Mesendoderm (in vitro differentiated cells): ENCODE measurements at regions not wholly inside any gene's neighbourhood (a gene's known extent, or its start where the extent isn't known, plus 50 kb on each side); places are given as distances from the start of the nearest gene placed in this dataset.
A peak's percentile ranks its signal among the peaks of the same experiment; 100 is the strongest.

ENCODE experiments used
- DNase-seq: peaks from one replicate; pipeline ENCODE4 v3.0.0; 2013
- H2AK5ac ChIP-seq: 2 replicates; pipeline ENCODE4 v1.6.1; 2013; ENCODE audit warnings: low read length, inconsistent platforms
- H2BK120ac ChIP-seq: 2 replicates; pipeline ENCODE4 v1.6.1; 2013; ENCODE audit warnings: low read depth, mild to moderate bottlenecking, low read length, moderate library complexity, mixed read lengths
- H2BK15ac ChIP-seq: replicated peaks from 2 replicates; pipeline ENCODE4 v1.6.1; 2013; ENCODE audit warnings: low read depth, mild to moderate bottlenecking, moderate library complexity
- H2BK5ac ChIP-seq: 2 replicates; pipeline ENCODE4 v1.6.1; 2013; ENCODE audit warnings: low read length, inconsistent platforms
- H3K18ac ChIP-seq: 2 replicates; pipeline ENCODE4 v1.6.1; 2013; ENCODE audit warnings: mild to moderate bottlenecking, low read length, mixed read lengths
- H3K23ac ChIP-seq: one replicate; pipeline ENCODE4 v1.6.1; 2013; ENCODE audit warnings: low read length
- H3K27ac ChIP-seq: 2 replicates; pipeline ENCODE4 v1.5.1; 2013; ENCODE audit warnings: low read depth, mild to moderate bottlenecking, inconsistent platforms, low read length, moderate library complexity
- H3K27me3 ChIP-seq: 2 replicates; pipeline ENCODE4 v1.6.1; 2013; ENCODE audit warnings: low read length, control low read depth, mild to moderate bottlenecking, inconsistent platforms; ENCODE audit not compliant: insufficient read depth, poor library complexity
- H3K36me3 ChIP-seq: 2 replicates; pipeline ENCODE4 v1.6.1; 2013; ENCODE audit warnings: low read length, inconsistent platforms; ENCODE audit not compliant: control insufficient read depth, insufficient read depth
- H3K4ac ChIP-seq: one replicate; pipeline ENCODE4 v1.6.1; 2013; ENCODE audit warnings: low read depth, mild to moderate bottlenecking, low read length, moderate library complexity
- H3K4me1 ChIP-seq: 2 replicates; pipeline ENCODE4 v1.6.1; 2013; ENCODE audit warnings: low read depth, low read length, inconsistent platforms; ENCODE audit not compliant: control insufficient read depth
- H3K4me2 ChIP-seq: 2 replicates; pipeline ENCODE4 v1.6.1; 2013; ENCODE audit warnings: low read length
- H3K4me3 ChIP-seq: 2 replicates; pipeline ENCODE4 v1.5.1; 2013; ENCODE audit warnings: mild to moderate bottlenecking, low read length
- H3K56ac ChIP-seq: one replicate; pipeline ENCODE4 v1.6.1; 2013; ENCODE audit warnings: low read length
- H3K79me1 ChIP-seq: 2 replicates; pipeline ENCODE4 v1.6.1; 2013; ENCODE audit warnings: low read length, inconsistent platforms
- H3K79me2 ChIP-seq: 2 replicates; pipeline ENCODE4 v1.6.1; 2013; ENCODE audit warnings: mild to moderate bottlenecking, low read length; ENCODE audit not compliant: control insufficient read depth, insufficient read depth
- H3K9ac ChIP-seq: 2 replicates; pipeline ENCODE4 v1.6.1; 2013; ENCODE audit warnings: low read length, inconsistent platforms
- H4K5ac ChIP-seq: one replicate; pipeline ENCODE4 v1.6.1; 2013; ENCODE audit warnings: low read length
- H4K8ac ChIP-seq: one replicate; pipeline ENCODE4 v1.6.1; 2013; ENCODE audit warnings: low read depth, mild to moderate bottlenecking, control low read depth, low read length, moderate library complexity
- WGBS: extraction: QIAGEN DNeasy Blood & Tissue Kit; methylation state at CpG from one replicate; pipeline ENCODE4 v1.1.7; 2013; ENCODE audit warnings: low lambda C conversion rate, missing lambda C conversion rate; ENCODE audit not compliant: insufficient coverage; ENCODE audit errors: extremely low coverage; 5-methylcytosine and 5-hydroxymethylcytosine counted together

GRCh38 chr7:43004082-43004481 is 71.9 kb downstream of the MRPL32 start:
- no peaks in the 10 kb centered on the region for H3K4me1 ChIP-seq
- H3K36me3 ChIP-seq, result no peaks in the 10 kb centered on the region
- no peak overlapping the region for H2BK120ac ChIP-seq
- no peak overlapping the region for H3K23ac ChIP-seq
- H3K4ac ChIP-seq, result no peak overlapping the region
- H3K56ac ChIP-seq, result no peak overlapping the region
- no peaks in the 10 kb centered on the region for H3K79me1 ChIP-seq
- H4K5ac ChIP-seq, result no peak overlapping the region
- no peaks in the 10 kb centered on the region for H3K79me2 ChIP-seq
- no peak overlapping the region for H4K8ac ChIP-seq
- H3K18ac ChIP-seq, result no peak overlapping the region
- no peaks in the 10 kb centered on the region for H3K27me3 ChIP-seq
- H2AK5ac ChIP-seq, result no peak overlapping the region
- H3K4me2 ChIP-seq, result no peak overlapping the region
- H2BK5ac ChIP-seq, result no peak overlapping the region
- H3K27ac ChIP-seq, result no peak overlapping the region
- H3K4me3 ChIP-seq, result no peak overlapping the region
- no peak for DNase-seq
- H2BK15ac ChIP-seq, result no peak overlapping the region
- no peak overlapping the region for H3K9ac ChIP-seq

DNA sequence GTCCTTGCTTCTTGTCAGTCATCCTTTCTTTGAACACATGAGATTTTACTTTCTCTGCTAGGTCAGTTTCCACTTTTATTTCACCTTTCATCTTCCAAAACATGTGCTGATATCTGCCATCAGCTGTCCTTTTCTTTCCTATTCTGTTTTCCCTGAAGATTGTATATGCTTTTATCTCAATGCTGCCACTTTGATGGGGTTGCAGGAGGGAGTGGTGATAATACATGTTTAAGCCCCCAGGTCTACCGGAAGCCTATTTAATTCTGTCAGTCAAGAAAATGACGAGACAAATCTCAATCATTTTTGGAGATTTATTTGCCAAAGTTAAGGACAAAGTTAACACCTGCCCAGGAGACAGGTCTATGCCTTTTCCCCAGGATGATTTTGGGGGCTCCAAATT is 73.8 kb downstream of the MRPL32 start:
- Histone ChIP-seq H3K9ac (no peak overlapping the region), H3K27ac (no peak overlapping the region), H2BK120ac (no peak overlapping the region), H3K79me2 (no peaks in the 10 kb centered on the region), H4K5ac (no peak overlapping the region), H3K23ac (no peak overlapping the region), H3K4me2 (no peak overlapping the region), H3K4me3 (no peak overlapping the region), H4K8ac (no peak overlapping the region), H3K4ac (no peak overlapping the region), H3K56ac (peak overlapping the region; percentile 49), H3K36me3 (no peaks in the 10 kb centered on the region), H3K18ac (peak overlapping the region; percentile 21), H3K79me1 (no peaks in the 10 kb centered on the region), H3K4me1 (no peaks in the 10 kb centered on the region), H3K27me3 (no peaks in the 10 kb centered on the region), H2BK15ac (no peak overlapping the region), H2BK5ac (peak overlapping the region; percentile 38), H2AK5ac (no peak overlapping the region)
- no peak for DNase-seq
- no CpG with 5 or more reads among the region's 2 CpGs for WGBS

- H3K27me3 ChIP-seq, result no peaks in the 10 kb centered on the region
- H3K79me2 ChIP-seq, result no peaks in the 10 kb centered on the region
- no peak overlapping the region for H2BK15ac ChIP-seq
- no peak overlapping the region for H2BK5ac ChIP-seq
- no peak overlapping the region for H3K18ac ChIP-seq
- WGBS, result no CpG with 5 or more reads among the region's 1 CpG
- no peak overlapping the region for H3K4me2 ChIP-seq
- no peak overlapping the region for H4K8ac ChIP-seq
- H3K56ac ChIP-seq, result no peak overlapping the region
- H3K23ac ChIP-seq, result no peak overlapping the region
- H3K27ac ChIP-seq, result no peak overlapping the region
- no peak overlapping the region for H3K9ac ChIP-seq
- no peaks in the 10 kb centered on the region for H3K79me1 ChIP-seq
- H3K4me1 ChIP-seq, result no peaks in the 10 kb centered on the region
- H3K4ac ChIP-seq, result no peak overlapping the region
- H2AK5ac ChIP-seq, result no peak overlapping the region
- H3K4me3 ChIP-seq, result no peak overlapping the region
- H2BK120ac ChIP-seq, result no peak overlapping the region
- no peak overlapping the region for H4K5ac ChIP-seq
- no peaks in the 10 kb centered on the region for H3K36me3 ChIP-seq
- DNase-seq, result no peak
Measured at GRCh38 chr7:43010061-43010460, 77.9 kb downstream of the MRPL32 start.

DNA sequence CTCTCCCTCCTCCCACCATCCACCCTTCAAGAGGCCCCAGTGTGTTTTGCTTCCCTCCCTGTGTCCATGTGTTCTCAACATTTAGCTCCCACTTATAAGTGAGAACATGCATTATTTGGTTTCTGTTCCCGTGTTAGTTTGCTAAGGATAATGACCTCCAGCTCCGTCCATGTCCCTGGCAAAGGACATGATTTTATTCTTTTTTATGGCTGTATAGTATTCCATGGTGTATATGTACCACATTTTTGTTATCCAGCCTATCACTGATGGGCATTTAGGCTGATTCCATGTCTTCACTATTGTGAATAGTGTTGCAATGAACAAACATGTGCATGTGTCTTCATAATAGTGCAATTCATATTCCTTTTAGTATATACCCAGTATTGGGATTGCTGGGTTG is 79.7 kb downstream of the MRPL32 start:
- Histone ChIP-seq H3K4me2 (no peak overlapping the region), H2BK120ac (no peak overlapping the region), H2AK5ac (no peak overlapping the region), H4K5ac (no peak overlapping the region), H3K79me1 (no peaks in the 10 kb centered on the region), H3K27ac (no peak overlapping the region), H3K23ac (no peak overlapping the region), H3K36me3 (no peaks in the 10 kb centered on the region), H3K18ac (no peak overlapping the region), H2BK15ac (no peak overlapping the region), H3K4me3 (no peak overlapping the region), H3K9ac (no peak overlapping the region), H3K4me1 (no peaks in the 10 kb centered on the region), H2BK5ac (no peak overlapping the region), H3K56ac (no peak overlapping the region), H3K4ac (no peak overlapping the region), H4K8ac (no peak overlapping the region), H3K79me2 (no peaks in the 10 kb centered on the region), H3K27me3 (no peaks in the 10 kb centered on the region)
- DNase-seq, result no peak
- no CpG with 5 or more reads among the region's 2 CpGs for WGBS

DNA sequence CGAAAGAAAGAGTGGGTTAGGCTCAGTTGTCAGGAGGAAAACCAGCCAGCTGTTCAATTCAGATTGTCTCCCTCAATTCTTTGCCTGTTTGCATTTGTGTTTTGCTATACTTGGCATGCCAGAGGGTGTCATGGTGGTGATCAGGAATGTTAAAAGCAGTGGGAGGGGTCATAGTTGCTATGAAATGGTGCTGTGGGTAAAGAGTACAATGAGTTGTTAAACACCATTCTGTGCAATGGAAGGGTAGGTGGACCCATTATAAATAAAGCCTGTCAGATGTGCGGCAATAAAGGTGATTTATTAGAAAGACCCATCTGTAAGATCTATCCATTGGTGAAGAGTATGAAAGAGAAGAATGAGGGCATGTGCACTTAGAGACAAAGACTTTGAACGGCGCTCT is 82.2 kb downstream of the MRPL32 start:
- Histone ChIP-seq H2BK5ac (no peak overlapping the region), H3K4me1 (no peaks in the 10 kb centered on the region), H3K18ac (peak overlapping the region; percentile 65), H3K56ac (no peak overlapping the region), H3K4me3 (no peak overlapping the region), H3K27ac (no peak overlapping the region), H2BK120ac (no peak overlapping the region), H3K79me1 (no peaks in the 10 kb centered on the region), H3K27me3 (no peaks in the 10 kb centered on the region), H3K23ac (no peak overlapping the region), H4K8ac (peak overlapping the region; percentile 66), H2AK5ac (no peak overlapping the region), H3K36me3 (no peaks in the 10 kb centered on the region), H3K4ac (no peak overlapping the region), H4K5ac (no peak overlapping the region), H3K79me2 (no peaks in the 10 kb centered on the region), H3K9ac (no peak overlapping the region), H2BK15ac (no peak overlapping the region), H3K4me2 (no peak overlapping the region)
- no CpG with 5 or more reads among the region's 4 CpGs for WGBS
- no peak for DNase-seq

DNA sequence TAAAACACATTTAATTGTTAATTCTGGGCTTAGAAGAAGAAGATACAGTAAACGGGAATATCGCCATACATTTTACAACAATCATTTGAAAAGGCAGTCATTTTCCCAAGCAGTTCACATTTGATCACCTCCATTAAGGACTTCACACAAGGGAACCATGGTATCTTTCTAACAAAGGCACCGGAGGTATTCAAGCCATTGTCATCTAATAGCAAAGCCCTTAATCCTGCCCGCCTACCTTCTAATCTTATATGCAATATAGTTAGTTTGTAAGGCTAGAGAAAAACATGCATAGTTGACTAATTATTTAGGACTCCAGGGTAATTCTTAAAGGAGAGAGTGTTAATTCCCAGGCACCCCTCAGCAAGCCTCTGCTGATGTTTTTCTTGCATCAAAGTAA is 83.1 kb downstream of the MRPL32 start:
- H3K4ac ChIP-seq, result no peak overlapping the region
- no CpG with 5 or more reads among the region's 4 CpGs for WGBS

More for the DNA sequence above, 83.1 kb downstream of the MRPL32 start:
- no peak overlapping the region for H3K56ac ChIP-seq
- H2BK15ac ChIP-seq, result no peak overlapping the region
- H4K8ac ChIP-seq, result no peak overlapping the region
- no peak overlapping the region for H3K27ac ChIP-seq
- no peak overlapping the region for H3K4me2 ChIP-seq
- no peak overlapping the region for H3K23ac ChIP-seq
- peak; percentile 61 for DNase-seq
- no peak overlapping the region for H3K18ac ChIP-seq
- no peak overlapping the region for H2BK120ac ChIP-seq
- no peaks in the 10 kb centered on the region for H3K79me1 ChIP-seq
- H3K4me3 ChIP-seq, result no peak overlapping the region
- no peak overlapping the region for H2AK5ac ChIP-seq
- H3K79me2 ChIP-seq, result no peaks in the 10 kb centered on the region
- H2BK5ac ChIP-seq, result no peak overlapping the region
- H3K9ac ChIP-seq, result no peak overlapping the region
- no peaks in the 10 kb centered on the region for H3K4me1 ChIP-seq
- H3K27me3 ChIP-seq, result no peaks in the 10 kb centered on the region
- H4K5ac ChIP-seq, result no peak overlapping the region
- no peaks in the 10 kb centered on the region for H3K36me3 ChIP-seq
